ENCODE measurements at regions not wholly inside any gene's neighbourhood (a gene's known extent, or its start where the extent isn't known, plus 50 kb on each side); places are given as distances from the start of the nearest gene placed in this dataset.
"Not testable (repeated sequence)": the region's sequence is repeated elsewhere in the genome, so short reads cannot be mapped to it uniquely, and the experiment has no call there.

GRCh38 chr11:110347660-110348059, 51.2 kb upstream of the RDX start:
- no peak overlapping the region for H3K4me3 ChIP-seq (ENCODE audit: low read depth in 1 of 2, low read length in 2 of 2)
- no peaks in the 10 kb centered on the region for H3K9me3 ChIP-seq (ENCODE audit: control insufficient read depth in 1 of 2, low read length in 2 of 2)
- no peak overlapping the region for H3K27ac ChIP-seq (ENCODE audit: low read depth, low read length)
- peaks cover 0 to 5% of the 10 kb centered on the region in 2 donors for H3K27me3 ChIP-seq (ENCODE audit: control insufficient read depth in 1 of 2, insufficient read depth in 2 of 2, low read length in 2 of 2)
- H3K4me1 ChIP-seq (ENCODE audit: control insufficient read depth in 1 of 2, insufficient read depth in 2 of 2, low read length in 2 of 2): no peaks in the 10 kb centered on the region
- H3K36me3 ChIP-seq (ENCODE audit: control insufficient read depth in 1 of 2, insufficient read depth in 2 of 2, low read length in 2 of 2): no peaks in the 10 kb centered on the region
- H3K9ac ChIP-seq (ENCODE audit: low read depth in 1 of 2, low read length in 2 of 2): no peak overlapping the region

- no peak overlapping the region for H3K9ac ChIP-seq (ENCODE audit: low read depth in 1 of 2, low read length in 2 of 2)
- H3K27me3 ChIP-seq (ENCODE audit: control insufficient read depth in 1 of 2, insufficient read depth in 2 of 2, low read length in 2 of 2): no peaks in the 10 kb centered on the region
- no peak overlapping the region for H3K27ac ChIP-seq (ENCODE audit: low read depth, low read length)
- no peaks in the 10 kb centered on the region for H3K4me1 ChIP-seq (ENCODE audit: control insufficient read depth in 1 of 2, insufficient read depth in 2 of 2, low read length in 2 of 2)
- no peaks in the 10 kb centered on the region for H3K9me3 ChIP-seq (ENCODE audit: control insufficient read depth in 1 of 2, low read length in 2 of 2)
- no peaks in the 10 kb centered on the region for H3K36me3 ChIP-seq (ENCODE audit: control insufficient read depth in 1 of 2, insufficient read depth in 2 of 2, low read length in 2 of 2)
- H3K4me3 ChIP-seq (ENCODE audit: low read depth in 1 of 2, low read length in 2 of 2): no peak overlapping the region
These were observed 53.0 kb upstream of the RDX start for GRCh38 chr11:110349138-110349996.

- not testable (repeated sequence) for H3K4me1 ChIP-seq (ENCODE audit: control insufficient read depth in 1 of 2, insufficient read depth in 2 of 2, low read length in 2 of 2); H3K27ac ChIP-seq (ENCODE audit: low read depth, low read length); H3K27me3 ChIP-seq (ENCODE audit: control insufficient read depth in 1 of 2, insufficient read depth in 2 of 2, low read length in 2 of 2); H3K36me3 ChIP-seq (ENCODE audit: control insufficient read depth in 1 of 2, insufficient read depth in 2 of 2, low read length in 2 of 2); H3K9me3 ChIP-seq (ENCODE audit: control insufficient read depth in 1 of 2, low read length in 2 of 2); H3K4me3 ChIP-seq (ENCODE audit: low read depth in 1 of 2, low read length in 2 of 2); H3K9ac ChIP-seq (ENCODE audit: low read depth in 1 of 2, low read length in 2 of 2)
These were observed 53.6 kb upstream of the RDX start for GRCh38 chr11:110349997-110350383.

DNA sequence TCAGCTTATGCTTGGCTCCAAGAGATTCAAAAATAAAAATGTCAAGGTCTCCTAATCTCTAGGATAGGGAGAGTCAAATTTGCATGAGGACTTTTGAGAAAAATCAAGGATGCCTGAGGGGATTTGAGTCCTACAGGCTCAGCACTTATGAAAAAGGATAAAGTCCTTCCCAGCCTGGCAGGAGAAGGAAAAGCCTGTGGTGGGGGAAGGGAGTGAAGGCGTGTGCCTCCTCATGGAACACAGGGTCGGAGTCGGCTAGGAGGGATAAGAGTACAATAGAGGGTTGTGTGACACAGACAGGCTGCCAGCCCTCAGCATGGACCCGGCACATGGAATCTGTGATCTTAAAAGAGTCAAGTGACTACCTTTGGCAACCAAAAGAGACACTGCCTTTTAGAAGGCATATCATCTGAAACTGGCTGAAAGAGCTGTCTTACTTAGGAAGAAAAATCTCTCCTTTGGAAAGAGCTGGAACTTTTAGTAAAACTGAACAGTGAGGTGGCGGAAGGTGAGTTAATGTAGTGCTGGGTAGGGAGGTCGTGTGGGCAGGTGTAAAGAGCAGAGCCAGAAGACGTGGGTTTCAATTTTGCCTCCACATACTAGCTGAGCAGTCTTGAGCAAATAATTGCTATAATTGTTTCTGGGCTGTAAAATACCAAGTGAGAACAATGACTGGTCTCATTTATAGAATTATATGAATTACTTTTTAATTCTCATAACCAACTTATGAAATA, 58.8 kb upstream of the RDX start:
- no peaks in the 10 kb centered on the region for H3K9me3 ChIP-seq (ENCODE audit: control insufficient read depth in 1 of 2, low read length in 2 of 2)
- H3K9ac ChIP-seq (ENCODE audit: low read depth in 1 of 2, low read length in 2 of 2): no peak overlapping the region
- H3K4me3 ChIP-seq (ENCODE audit: low read depth in 1 of 2, low read length in 2 of 2): no peak overlapping the region
- no peaks in the 10 kb centered on the region for H3K36me3 ChIP-seq (ENCODE audit: control insufficient read depth in 1 of 2, insufficient read depth in 2 of 2, low read length in 2 of 2)
- H3K27ac ChIP-seq (ENCODE audit: low read depth, low read length): no peak overlapping the region
- no peaks in the 10 kb centered on the region for H3K4me1 ChIP-seq (ENCODE audit: control insufficient read depth in 1 of 2, insufficient read depth in 2 of 2, low read length in 2 of 2)
- H3K27me3 ChIP-seq (ENCODE audit: control insufficient read depth in 1 of 2, insufficient read depth in 2 of 2, low read length in 2 of 2): no peaks in the 10 kb centered on the region

DNA sequence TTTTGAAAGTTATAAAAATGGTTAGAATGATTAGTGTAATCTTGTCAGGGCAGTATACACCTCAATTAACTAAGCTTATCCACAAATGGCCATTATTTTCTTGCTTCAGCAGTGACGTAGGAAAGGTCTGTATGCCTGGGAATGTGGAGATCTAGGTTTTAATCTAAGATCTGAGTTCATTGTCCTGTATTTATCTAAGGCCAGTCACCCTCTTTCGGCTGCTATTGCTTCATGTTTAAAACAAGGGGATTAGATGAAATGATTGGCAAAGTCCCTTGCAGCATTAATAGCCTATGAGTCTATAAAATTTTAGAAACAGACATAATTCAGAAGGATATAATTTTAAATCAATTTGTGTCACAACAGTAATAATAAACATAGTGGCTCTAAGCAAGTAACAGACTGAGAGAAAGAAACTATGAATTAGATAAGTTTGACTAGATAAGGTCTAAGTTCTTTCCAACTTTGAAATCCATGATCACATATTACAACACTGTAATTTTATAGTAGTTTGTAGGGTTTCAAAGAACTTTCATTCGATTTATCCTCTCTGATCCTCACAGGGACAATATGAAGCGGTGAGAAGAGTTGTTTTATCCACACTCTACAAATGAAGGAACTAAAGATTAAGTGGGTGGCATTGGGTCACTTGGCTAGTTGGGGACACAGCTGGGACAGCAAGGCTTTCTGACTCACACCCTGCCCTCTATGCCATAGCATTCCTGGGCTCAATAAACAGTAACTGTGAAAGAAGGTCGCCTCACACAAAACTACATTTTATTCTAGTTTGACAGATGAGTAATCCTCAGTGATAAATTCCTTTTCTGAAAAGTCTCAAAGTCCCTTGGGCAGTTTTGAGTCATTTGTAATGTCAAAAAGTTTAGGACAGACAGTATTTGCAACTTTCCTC, 60.6 kb upstream of the RDX start:
- H3K4me3 ChIP-seq (ENCODE audit: low read depth in 1 of 2, low read length in 2 of 2): no peak overlapping the region

DNA sequence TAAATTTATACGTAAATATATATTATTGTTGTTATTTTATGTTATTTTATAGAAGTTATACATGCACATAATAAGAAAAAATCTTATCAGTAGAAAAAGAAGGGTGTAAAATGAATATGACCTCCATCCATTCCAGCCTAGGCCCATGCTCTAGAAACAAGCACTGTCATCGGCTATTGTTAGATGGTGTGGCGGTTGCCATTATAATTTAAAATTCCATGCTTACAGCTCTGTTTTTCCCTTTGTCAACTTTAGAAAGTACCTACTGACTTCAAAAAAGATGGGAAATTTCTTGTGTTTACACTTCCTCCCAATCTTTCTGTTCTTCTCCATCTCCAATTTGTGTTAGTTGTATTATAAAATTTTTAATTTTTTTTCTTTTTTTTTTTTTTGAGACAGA, 61.9 kb upstream of the RDX start:
- no peak overlapping the region for H3K9ac ChIP-seq (ENCODE audit: low read depth in 1 of 2, low read length in 2 of 2)
- H3K27ac ChIP-seq (ENCODE audit: low read depth, low read length): no peak overlapping the region
- H3K4me3 ChIP-seq (ENCODE audit: low read depth in 1 of 2, low read length in 2 of 2): no peak overlapping the region
- no peaks in the 10 kb centered on the region for H3K36me3 ChIP-seq (ENCODE audit: control insufficient read depth in 1 of 2, insufficient read depth in 2 of 2, low read length in 2 of 2)
- H3K27me3 ChIP-seq (ENCODE audit: control insufficient read depth in 1 of 2, insufficient read depth in 2 of 2, low read length in 2 of 2): no peaks in the 10 kb centered on the region
- no peaks in the 10 kb centered on the region for H3K4me1 ChIP-seq (ENCODE audit: control insufficient read depth in 1 of 2, insufficient read depth in 2 of 2, low read length in 2 of 2)
- H3K9me3 ChIP-seq (ENCODE audit: control insufficient read depth in 1 of 2, low read length in 2 of 2): no peaks in the 10 kb centered on the region

More for the DNA sequence above, 60.6 kb upstream of the RDX start:
- Histone ChIP-seq H3K27ac (ENCODE audit: low read depth, low read length) (no peak overlapping the region), H3K9ac (ENCODE audit: low read depth in 1 of 2, low read length in 2 of 2) (no peak overlapping the region), H3K4me1 (ENCODE audit: control insufficient read depth in 1 of 2, insufficient read depth in 2 of 2, low read length in 2 of 2) (no peaks in the 10 kb centered on the region), H3K36me3 (ENCODE audit: control insufficient read depth in 1 of 2, insufficient read depth in 2 of 2, low read length in 2 of 2) (no peaks in the 10 kb centered on the region), H3K9me3 (ENCODE audit: control insufficient read depth in 1 of 2, low read length in 2 of 2) (no peaks in the 10 kb centered on the region), H3K27me3 (ENCODE audit: control insufficient read depth in 1 of 2, insufficient read depth in 2 of 2, low read length in 2 of 2) (no peaks in the 10 kb centered on the region)

DNA sequence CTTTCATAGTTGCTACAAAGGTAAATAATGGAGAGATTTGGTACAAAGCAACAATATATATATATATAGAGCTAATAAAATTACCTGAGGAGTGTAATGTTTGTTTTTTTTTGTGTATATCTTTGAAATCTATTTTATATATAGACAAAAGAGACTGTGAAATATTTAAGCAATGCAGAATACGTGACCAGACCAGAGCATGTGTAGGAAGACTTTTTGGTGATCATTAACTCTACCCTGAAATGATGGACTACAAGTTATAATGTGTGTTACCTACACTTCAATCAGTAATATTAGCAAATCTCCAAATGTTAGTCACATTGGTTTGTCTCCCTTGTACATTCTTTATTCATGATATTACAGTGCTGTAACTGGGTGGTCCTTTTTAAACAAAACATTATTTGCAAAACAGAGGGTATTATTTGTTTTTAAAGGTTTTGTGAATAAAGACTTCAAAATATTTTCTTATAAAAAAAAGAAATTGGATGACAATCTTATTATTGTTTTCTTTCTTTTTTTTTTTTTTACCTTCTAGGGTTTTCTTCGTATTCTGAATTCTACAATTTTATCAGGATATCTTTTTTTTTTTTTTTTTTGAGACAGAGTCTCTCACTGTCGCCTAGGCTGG, 64.5 kb upstream of the RDX start:
- H3K27ac ChIP-seq (ENCODE audit: low read depth, low read length); H3K36me3 ChIP-seq (ENCODE audit: control insufficient read depth in 1 of 2, insufficient read depth in 2 of 2, low read length in 2 of 2); H3K4me3 ChIP-seq (ENCODE audit: low read depth in 1 of 2, low read length in 2 of 2); H3K9me3 ChIP-seq (ENCODE audit: control insufficient read depth in 1 of 2, low read length in 2 of 2); H3K9ac ChIP-seq (ENCODE audit: low read depth in 1 of 2, low read length in 2 of 2); H3K4me1 ChIP-seq (ENCODE audit: control insufficient read depth in 1 of 2, insufficient read depth in 2 of 2, low read length in 2 of 2); H3K27me3 ChIP-seq (ENCODE audit: control insufficient read depth in 1 of 2, insufficient read depth in 2 of 2, low read length in 2 of 2): not testable (repeated sequence)

DNA sequence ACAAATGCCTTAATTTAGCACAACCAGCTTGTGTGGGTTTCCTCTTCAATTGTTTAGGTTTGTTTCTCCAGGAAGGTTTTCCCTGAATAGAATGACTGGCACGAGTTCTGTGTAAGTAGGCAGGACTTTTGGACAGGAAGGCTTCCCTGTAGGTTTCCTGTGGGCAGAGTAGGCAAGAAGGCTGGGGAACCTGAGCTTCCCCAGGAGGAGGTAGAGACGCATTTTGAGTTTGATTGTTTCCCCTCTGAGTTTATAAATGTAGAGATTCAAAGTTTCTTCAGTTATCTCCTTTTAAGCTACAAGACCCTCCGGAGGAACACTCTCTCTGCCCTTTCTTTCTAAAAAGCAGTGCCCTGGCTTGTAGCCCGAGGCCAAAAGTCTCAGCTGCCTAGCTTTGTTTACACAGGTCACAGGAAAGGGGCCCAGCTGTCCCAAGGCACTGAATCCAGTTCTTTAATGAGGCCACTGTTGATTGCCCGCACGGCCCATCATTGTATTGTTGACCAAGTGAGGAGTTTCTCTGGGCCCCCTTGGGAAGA, 66.6 kb upstream of the RDX start:
- H3K4me1 ChIP-seq (ENCODE audit: control insufficient read depth in 1 of 2, insufficient read depth in 2 of 2, low read length in 2 of 2): no peaks in the 10 kb centered on the region
- no peaks in the 10 kb centered on the region for H3K9me3 ChIP-seq (ENCODE audit: control insufficient read depth in 1 of 2, low read length in 2 of 2)
- no peaks in the 10 kb centered on the region for H3K27me3 ChIP-seq (ENCODE audit: control insufficient read depth in 1 of 2, insufficient read depth in 2 of 2, low read length in 2 of 2)
- H3K9ac ChIP-seq (ENCODE audit: low read depth in 1 of 2, low read length in 2 of 2): no peak overlapping the region
- H3K4me3 ChIP-seq (ENCODE audit: low read depth in 1 of 2, low read length in 2 of 2): no peak overlapping the region
- H3K27ac ChIP-seq (ENCODE audit: low read depth, low read length): no peak overlapping the region
- no peaks in the 10 kb centered on the region for H3K36me3 ChIP-seq (ENCODE audit: control insufficient read depth in 1 of 2, insufficient read depth in 2 of 2, low read length in 2 of 2)

GRCh38 chr11:110366291-110366690, 63.5 kb upstream of the FDX1 start:
- Histone ChIP-seq H3K9ac (ENCODE audit: low read depth in 1 of 2, low read length in 2 of 2) (no peak overlapping the region), H3K27ac (ENCODE audit: low read depth, low read length) (no peak overlapping the region), H3K4me3 (ENCODE audit: low read depth in 1 of 2, low read length in 2 of 2) (no peak overlapping the region), H3K4me1 (ENCODE audit: control insufficient read depth in 1 of 2, insufficient read depth in 2 of 2, low read length in 2 of 2) (no peaks in the 10 kb centered on the region), H3K27me3 (ENCODE audit: control insufficient read depth in 1 of 2, insufficient read depth in 2 of 2, low read length in 2 of 2) (no peaks in the 10 kb centered on the region), H3K9me3 (ENCODE audit: control insufficient read depth in 1 of 2, low read length in 2 of 2) (no peaks in the 10 kb centered on the region), H3K36me3 (ENCODE audit: control insufficient read depth in 1 of 2, insufficient read depth in 2 of 2, low read length in 2 of 2) (no peaks in the 10 kb centered on the region)

Data from duodenal mucosa (tissue), 2 donors.